Panc1 (cell line): ENCODE measurements at regions not wholly inside any gene's neighbourhood (a gene's known extent, or its start where the extent isn't known, plus 50 kb on each side); places are given as distances from the start of the nearest gene placed in this dataset.

Source experiments
- ATAC-seq: fragments of 200-7000 bp; cut with Tn5 transposase; 2 replicates; pipeline ENCODE4 v1.9.1; 2020; ENCODE audit warnings: mild to moderate bottlenecking, moderate library complexity
- BruUV-seq: library from RNA; stranded (reverse); fragments of 400-500 nt; replicated peaks from 2 replicates; lab custom pipeline; 2021; lab: Mats Ljungman, UMichigan
- CTCF ChIA-PET: fragments of 300-600 bp; sonication (Branson Sonifier 250); formaldehyde crosslinking; loops from one replicate; lab custom pipeline; 2022; ENCODE audit warnings: antibody characterized with exemption; lab: Charles Lee
- POLR2A ChIA-PET: fragments of 300-600 bp; sonication (Branson Sonifier 250); formaldehyde crosslinking; loops from one replicate; lab custom pipeline; 2022; ENCODE audit warnings: antibody characterized with exemption; lab: Charles Lee
- DNase-seq: peaks from one replicate; pipeline ENCODE4 v3.0.0-alpha.2; 2010; ENCODE audit warnings: low read depth, low spot score
- H3K27ac ChIP-seq: 2 replicates; pipeline ENCODE4 v1.5.1; 2011; ENCODE audit warnings: mild to moderate bottlenecking, low read length, inconsistent platforms
- H3K27me3 ChIP-seq: fragments of 200-500 bp; sonication (Bioruptor generic); 2 replicates; pipeline ENCODE4 v1.6.0; 2014; ENCODE audit warnings: low read length, inconsistent platforms; ENCODE audit not compliant: control insufficient read depth, insufficient read depth
- H3K36me3 ChIP-seq: fragments of 200-500 bp; sonication (Bioruptor generic); 2 replicates; pipeline ENCODE4 v1.5.1; 2014; ENCODE audit warnings: inconsistent platforms, mild to moderate bottlenecking, low read length, moderate library complexity; ENCODE audit not compliant: control insufficient read depth, insufficient read depth
- H3K4me1 ChIP-seq: 2 replicates; pipeline ENCODE4 v1.5.1; 2011; ENCODE audit warnings: inconsistent platforms, mild to moderate bottlenecking, low read length, moderate library complexity; ENCODE audit not compliant: control insufficient read depth, insufficient read depth
- H3K4me3 ChIP-seq, 2 experiments: 2 replicates each; pipeline ENCODE4 v1.5.1; 2011 to 2012; ENCODE audit warnings: low read depth in 2 of 2, low read length in 2 of 2, mild to moderate bottlenecking in 2 of 2, inconsistent platforms in 1 of 2, moderate library complexity in 1 of 2
- H3K9me3 ChIP-seq: fragments of 200-500 bp; sonication (Bioruptor generic); 2 replicates; pipeline ENCODE4 v1.5.1; 2014; ENCODE audit warnings: low read depth, mild to moderate bottlenecking, inconsistent platforms, low read length, moderate library complexity; ENCODE audit not compliant: control insufficient read depth, insufficient read depth
- POLR2AphosphoS5 ChIP-seq: IDR thresholded peaks from 2 replicates; pipeline ENCODE4 v1.6.1; 2012; ENCODE audit warnings: mild to moderate bottlenecking, low read depth, low read length, moderate library complexity
- REST ChIP-seq, 2 experiments: IDR thresholded peaks; 2 replicates each; pipeline ENCODE4 v1.6.1; 2011 to 2012; ENCODE audit warnings: low read depth in 2 of 2, control low read depth in 1 of 2, low read length in 1 of 2, mild to moderate bottlenecking in 1 of 2, moderate library complexity in 1 of 2; ENCODE audit not compliant: insufficient read depth in 1 of 2
- SIN3A ChIP-seq: IDR thresholded peaks from 2 replicates; pipeline ENCODE4 v1.6.1; 2012; ENCODE audit warnings: low read depth, mild to moderate bottlenecking, low read length, moderate library complexity, borderline replicate concordance; ENCODE audit not compliant: insufficient read depth
- TCF7L2 ChIP-seq: IDR thresholded peaks from 2 replicates; pipeline ENCODE4 v1.6.1; 2011; ENCODE audit warnings: mild to moderate bottlenecking, low read depth, low read length, inconsistent platforms
- in situ Hi-C: cut with HindIII; loops from 2 replicates; pipeline ENCODE4 v1.10.0; 2016; ENCODE audit warnings: low sequenced_read_pairs, low pct_unique_long_range_greater_than_20kb
- intact Hi-C: fragments of 100-400 bp; cut with micrococcal nuclease; formaldehyde crosslinking; loops from one replicate; pipeline ENCODE4 v1.10.0; 2022; ENCODE audit not compliant: unreplicated experiment
- TF ChIP-seq, protein P1 (sequence below): fragments of 450-650 bp; IDR thresholded peaks from 2 replicates; pipeline ENCODE4 v1.5.1; 2017; ENCODE audit warnings: mild to moderate bottlenecking

DNA sequence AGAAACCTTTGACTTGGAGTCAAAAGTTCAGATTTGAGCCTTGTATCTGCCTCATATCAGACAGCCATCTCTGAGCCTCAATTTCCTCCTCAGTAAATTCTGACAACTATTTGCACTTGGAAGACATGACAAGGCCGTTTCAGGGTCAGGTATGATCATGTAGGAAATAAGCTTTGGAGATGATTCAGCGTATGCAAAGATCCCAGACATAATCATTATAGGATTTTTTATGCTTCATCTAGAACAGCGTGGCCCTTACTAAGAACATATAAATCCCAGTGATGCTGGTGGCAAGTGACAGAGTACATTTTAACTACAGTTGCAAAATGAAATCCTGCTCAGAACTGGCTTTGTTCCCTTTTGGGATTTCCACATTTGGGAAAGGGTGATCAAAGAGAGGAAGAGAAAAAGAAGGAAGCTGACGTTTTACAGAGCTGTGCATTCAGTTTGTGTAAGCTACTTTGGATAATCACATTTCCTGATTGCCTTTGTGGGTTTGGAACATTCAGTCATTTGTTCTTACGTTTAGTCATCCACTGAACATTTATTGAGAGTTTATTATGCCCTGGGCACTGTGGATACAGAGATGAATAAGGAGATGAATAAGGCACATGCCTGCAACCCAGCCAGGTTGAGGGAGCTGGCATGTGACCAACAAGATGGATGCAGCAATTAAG, 81.9 kb upstream of the HEPHL1 start:
- Histone ChIP-seq H3K27ac (no peak overlapping the region), H3K4me1 (no peaks in the 10 kb centered on the region), H3K27me3 (peaks cover 7% of the 10 kb centered on the region), H3K9me3 (no peaks in the 10 kb centered on the region), H3K4me3 (no peak overlapping the region), H3K36me3 (no peaks in the 10 kb centered on the region)
- intact Hi-C loops (no loop called here), in situ Hi-C loops (no loop called here)
- no peak for DNase-seq
- no peak for ATAC-seq
- no peak for TF ChIP-seq REST (IDR thresholded peaks at IDR 0.05; ENCODE audit: insufficient read depth in 1 of 2, low read depth in 2 of 2, low read length in 1 of 2)
- TF ChIP-seq, protein P1, sequence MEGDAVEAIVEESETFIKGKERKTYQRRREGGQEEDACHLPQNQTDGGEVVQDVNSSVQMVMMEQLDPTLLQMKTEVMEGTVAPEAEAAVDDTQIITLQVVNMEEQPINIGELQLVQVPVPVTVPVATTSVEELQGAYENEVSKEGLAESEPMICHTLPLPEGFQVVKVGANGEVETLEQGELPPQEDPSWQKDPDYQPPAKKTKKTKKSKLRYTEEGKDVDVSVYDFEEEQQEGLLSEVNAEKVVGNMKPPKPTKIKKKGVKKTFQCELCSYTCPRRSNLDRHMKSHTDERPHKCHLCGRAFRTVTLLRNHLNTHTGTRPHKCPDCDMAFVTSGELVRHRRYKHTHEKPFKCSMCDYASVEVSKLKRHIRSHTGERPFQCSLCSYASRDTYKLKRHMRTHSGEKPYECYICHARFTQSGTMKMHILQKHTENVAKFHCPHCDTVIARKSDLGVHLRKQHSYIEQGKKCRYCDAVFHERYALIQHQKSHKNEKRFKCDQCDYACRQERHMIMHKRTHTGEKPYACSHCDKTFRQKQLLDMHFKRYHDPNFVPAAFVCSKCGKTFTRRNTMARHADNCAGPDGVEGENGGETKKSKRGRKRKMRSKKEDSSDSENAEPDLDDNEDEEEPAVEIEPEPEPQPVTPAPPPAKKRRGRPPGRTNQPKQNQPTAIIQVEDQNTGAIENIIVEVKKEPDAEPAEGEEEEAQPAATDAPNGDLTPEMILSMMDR = no peak
- no peak for TF ChIP-seq SIN3A
- TF ChIP-seq POLR2AphosphoS5 = no peak
- TF ChIP-seq TCF7L2 = no peak
- ChIA-PET CTCF (no interaction called here), POLR2A (interaction anchor here (0.5 kb wide), 1 partner anchor 10 kb away, joined by 8 read pairs; no protein-coding TSS in a partner anchor)
- BruUV-seq = no TSS peak

DNA sequence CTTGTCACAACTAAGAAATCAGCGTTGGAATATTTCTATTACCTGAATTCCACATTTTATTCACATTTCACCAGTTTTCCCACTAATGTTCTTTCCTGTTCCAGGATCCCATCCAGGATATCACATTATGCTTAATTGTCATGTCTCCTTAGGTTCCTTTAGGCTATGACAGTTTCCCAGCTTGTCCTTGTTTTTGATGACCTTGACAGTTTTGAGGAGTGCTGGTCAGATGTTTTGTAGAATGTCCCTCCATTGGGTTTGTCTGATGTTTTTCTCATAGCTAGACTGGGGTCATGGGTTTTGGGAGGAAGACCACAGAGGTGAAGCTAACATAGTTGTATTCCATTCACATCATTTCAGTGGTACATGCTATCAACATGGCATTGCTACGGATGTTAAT, 80.8 kb upstream of the HEPHL1 start:
- Histone ChIP-seq H3K27me3 (peaks cover 5% of the 10 kb centered on the region; the same call in 1 of the 2 replicates), H3K9me3 (no peaks in the 10 kb centered on the region), H3K4me1 (no peaks in the 10 kb centered on the region), H3K4me3 (no peak overlapping the region), H3K36me3 (no peaks in the 10 kb centered on the region), H3K27ac (no peak overlapping the region)
- CTCF ChIA-PET = no interaction called here
- intact Hi-C loops (no loop called here), in situ Hi-C loops (no loop called here)
- DNase-seq (no peak), ATAC-seq (no peak)
- POLR2A ChIA-PET = no interaction called here
- TF ChIP-seq REST (IDR thresholded peaks at IDR 0.05; ENCODE audit: insufficient read depth in 1 of 2, low read depth in 2 of 2, low read length in 1 of 2) (no peak), TCF7L2 (no peak), POLR2AphosphoS5 (no peak), SIN3A (no peak)
- TF ChIP-seq, protein P1 = no peak
- BruUV-seq = no TSS peak
